RWPE2 (cell line): ENCODE measurements at regions not wholly inside any gene's neighbourhood (a gene's known extent, or its start where the extent isn't known, plus 50 kb on each side); places are given as distances from the start of the nearest gene placed in this dataset.

Experiments used
- ATAC-seq: fragments of 200-7000 bp; cut with Tn5 transposase; 3 replicates; pipeline ENCODE4 v1.9.1; 2021; ENCODE audit warnings: low read depth
- DNase-seq: peaks from one replicate; pipeline ENCODE4 v3.0.0-alpha.2; 2020; ENCODE audit warnings: low spot score
- H3K27ac ChIP-seq: fragments of 450-650 bp; 2 replicates; pipeline ENCODE4 v1.5.1; 2017; ENCODE audit warnings: mild to moderate bottlenecking; ENCODE audit not compliant: poor library complexity, severe bottlenecking
- H3K27me3 ChIP-seq: fragments of 250-450 bp; sonication (Bioruptor Pico); 2 replicates; pipeline ENCODE4 v1.5.1; 2021; ENCODE audit warnings: mild to moderate bottlenecking, moderate library complexity; ENCODE audit not compliant: insufficient read depth, poor library complexity, severe bottlenecking
- H3K36me3 ChIP-seq: fragments of 250-450 bp; sonication (Bioruptor Pico); 2 replicates; pipeline ENCODE4 v1.5.1; 2020; ENCODE audit warnings: low read depth, mild to moderate bottlenecking, moderate library complexity
- H3K4me1 ChIP-seq: fragments of 250-450 bp; sonication (Bioruptor Pico); 2 replicates; pipeline ENCODE4 v1.5.1; 2021; ENCODE audit warnings: mild to moderate bottlenecking, moderate library complexity; ENCODE audit not compliant: insufficient read depth, poor library complexity, severe bottlenecking
- H3K4me3 ChIP-seq: fragments of 250-450 bp; sonication (Bioruptor Pico); 2 replicates; pipeline ENCODE4 v1.5.1; 2021; ENCODE audit warnings: mild to moderate bottlenecking, moderate library complexity; ENCODE audit not compliant: severe bottlenecking
- H3K9me3 ChIP-seq: fragments of 250-450 bp; sonication (Bioruptor Pico); 2 replicates; pipeline ENCODE4 v1.5.1; 2021; ENCODE audit warnings: mild to moderate bottlenecking, moderate library complexity; ENCODE audit not compliant: severe bottlenecking
- TF ChIP-seq, protein P1 (sequence below): fragments of 450-650 bp; IDR thresholded peaks from one replicate; pipeline ENCODE4 v1.5.1; 2017; ENCODE audit warnings: mild to moderate bottlenecking, moderate library complexity; ENCODE audit not compliant: poor library complexity, severe bottlenecking

DNA sequence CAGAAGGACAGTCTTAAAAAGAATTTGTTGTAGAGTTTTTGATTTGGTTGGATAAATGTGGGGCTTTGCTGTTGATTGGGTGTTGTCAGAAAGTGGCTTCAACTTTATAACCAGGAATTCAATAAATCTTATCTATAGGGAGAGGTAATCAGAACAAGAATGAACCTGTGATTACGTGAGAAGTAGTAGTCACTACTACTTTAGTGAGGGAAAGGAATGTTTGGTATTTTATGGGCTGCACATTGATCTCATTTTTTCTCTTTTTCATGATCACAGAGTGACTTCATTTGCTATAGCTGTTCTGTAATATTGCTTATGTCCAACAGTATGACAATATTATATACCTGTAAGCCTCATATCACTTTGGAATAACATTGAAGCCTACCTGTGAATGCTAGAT, 485.2 kb upstream of the BCHE start:
- H3K27ac ChIP-seq, result no peak overlapping the region
- TF ChIP-seq, protein P1, sequence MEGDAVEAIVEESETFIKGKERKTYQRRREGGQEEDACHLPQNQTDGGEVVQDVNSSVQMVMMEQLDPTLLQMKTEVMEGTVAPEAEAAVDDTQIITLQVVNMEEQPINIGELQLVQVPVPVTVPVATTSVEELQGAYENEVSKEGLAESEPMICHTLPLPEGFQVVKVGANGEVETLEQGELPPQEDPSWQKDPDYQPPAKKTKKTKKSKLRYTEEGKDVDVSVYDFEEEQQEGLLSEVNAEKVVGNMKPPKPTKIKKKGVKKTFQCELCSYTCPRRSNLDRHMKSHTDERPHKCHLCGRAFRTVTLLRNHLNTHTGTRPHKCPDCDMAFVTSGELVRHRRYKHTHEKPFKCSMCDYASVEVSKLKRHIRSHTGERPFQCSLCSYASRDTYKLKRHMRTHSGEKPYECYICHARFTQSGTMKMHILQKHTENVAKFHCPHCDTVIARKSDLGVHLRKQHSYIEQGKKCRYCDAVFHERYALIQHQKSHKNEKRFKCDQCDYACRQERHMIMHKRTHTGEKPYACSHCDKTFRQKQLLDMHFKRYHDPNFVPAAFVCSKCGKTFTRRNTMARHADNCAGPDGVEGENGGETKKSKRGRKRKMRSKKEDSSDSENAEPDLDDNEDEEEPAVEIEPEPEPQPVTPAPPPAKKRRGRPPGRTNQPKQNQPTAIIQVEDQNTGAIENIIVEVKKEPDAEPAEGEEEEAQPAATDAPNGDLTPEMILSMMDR, result no peak
- no peaks in the 10 kb centered on the region for H3K9me3 ChIP-seq
- H3K36me3 ChIP-seq, result no peaks in the 10 kb centered on the region
- DNase-seq (no peak), ATAC-seq (peak; percentile 74)
- no peaks in the 10 kb centered on the region for H3K27me3 ChIP-seq
- no peaks in the 10 kb centered on the region for H3K4me1 ChIP-seq
- no peak overlapping the region for H3K4me3 ChIP-seq

DNA sequence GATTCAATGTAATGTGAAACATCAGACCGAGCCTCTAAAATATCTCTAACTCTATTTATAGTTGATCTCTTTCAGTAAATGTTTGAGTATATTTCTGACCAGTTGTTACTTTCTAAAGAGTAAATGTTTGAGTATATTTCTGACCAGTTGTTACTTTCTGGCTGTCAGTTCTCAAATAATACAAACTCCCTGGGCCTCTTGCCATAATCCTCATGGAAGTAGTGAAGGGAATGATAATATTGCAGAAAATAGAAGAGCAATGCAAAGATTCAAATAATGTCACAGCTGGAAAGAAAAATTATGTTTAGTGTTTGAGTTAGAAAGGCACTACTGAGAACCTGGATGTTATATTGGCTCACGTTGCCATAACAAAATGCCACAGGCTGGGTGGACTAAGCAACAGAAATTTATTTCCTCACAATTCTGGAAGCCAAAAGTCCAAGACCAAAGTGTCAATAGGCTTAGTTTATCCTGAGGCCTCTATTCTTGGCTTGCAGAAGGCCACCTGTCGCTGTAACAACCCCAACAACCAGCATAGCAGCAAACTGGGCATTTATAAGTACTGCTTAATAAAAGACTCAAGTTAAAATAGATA, 470.6 kb upstream of the BCHE start:
- ATAC-seq (no peak), DNase-seq (no peak)
- Histone ChIP-seq H3K36me3 (no peaks in the 10 kb centered on the region), H3K9me3 (peaks cover 1% of the 10 kb centered on the region), H3K4me3 (no peak overlapping the region), H3K27ac (no peak overlapping the region), H3K27me3 (no peaks in the 10 kb centered on the region), H3K4me1 (peaks cover 7% of the 10 kb centered on the region)
- TF ChIP-seq, protein P1, result no peak

DNA sequence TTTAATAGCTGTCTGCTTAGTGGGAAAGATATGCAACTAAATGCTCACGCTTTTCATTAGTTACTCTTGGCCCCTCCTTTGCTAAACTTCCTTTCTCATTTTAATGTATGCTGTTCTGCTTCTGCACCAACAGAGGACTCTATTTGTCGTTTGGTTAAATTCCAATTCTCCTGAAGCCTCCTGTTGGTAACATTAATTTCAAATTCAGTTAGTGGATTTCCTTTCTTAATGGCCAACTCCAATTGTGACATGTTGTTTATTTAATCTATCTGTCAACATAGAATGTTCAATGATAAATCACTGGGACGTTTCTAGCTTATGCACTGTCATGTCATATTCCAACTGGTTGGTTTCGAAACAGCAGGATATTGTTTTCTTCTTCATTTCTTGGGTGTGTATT, 467.4 kb upstream of the BCHE start:
- Histone ChIP-seq H3K36me3 (no peaks in the 10 kb centered on the region), H3K9me3 (peaks cover 2% of the 10 kb centered on the region), H3K27ac (no peak overlapping the region), H3K4me3 (no peak overlapping the region), H3K27me3 (no peaks in the 10 kb centered on the region), H3K4me1 (peaks cover 7% of the 10 kb centered on the region)
- DNase-seq (no peak), ATAC-seq (peak; percentile 25; the same call in 1 of the 3 replicates)
- TF ChIP-seq, protein P1, result no peak

DNA sequence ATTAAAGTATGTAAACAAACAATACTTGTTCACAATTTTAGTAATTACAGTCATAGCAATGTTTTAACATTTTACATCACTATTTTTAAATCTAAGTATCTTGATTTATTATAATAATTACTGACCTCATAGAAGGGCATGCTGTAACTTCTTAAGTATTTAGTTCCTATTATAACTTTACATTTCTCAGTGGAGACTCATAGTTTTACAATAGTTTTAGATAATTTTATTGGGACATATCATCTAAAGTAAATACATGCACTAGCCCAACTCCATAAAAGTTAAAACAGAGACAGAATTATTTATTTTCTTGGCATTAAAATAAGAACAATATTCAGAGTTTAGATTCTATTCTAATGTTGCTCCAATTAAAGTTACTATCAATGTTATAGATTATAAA, 466.5 kb upstream of the BCHE start:
- H3K9me3 ChIP-seq, result peaks cover 2% of the 10 kb centered on the region
- no peaks in the 10 kb centered on the region for H3K36me3 ChIP-seq
- no peak for ATAC-seq
- H3K27ac ChIP-seq, result no peak overlapping the region
- TF ChIP-seq, protein P1, result no peak
- no peak for DNase-seq
- H3K27me3 ChIP-seq, result no peaks in the 10 kb centered on the region
- peaks cover 7% of the 10 kb centered on the region for H3K4me1 ChIP-seq
- H3K4me3 ChIP-seq, result no peak overlapping the region

DNA sequence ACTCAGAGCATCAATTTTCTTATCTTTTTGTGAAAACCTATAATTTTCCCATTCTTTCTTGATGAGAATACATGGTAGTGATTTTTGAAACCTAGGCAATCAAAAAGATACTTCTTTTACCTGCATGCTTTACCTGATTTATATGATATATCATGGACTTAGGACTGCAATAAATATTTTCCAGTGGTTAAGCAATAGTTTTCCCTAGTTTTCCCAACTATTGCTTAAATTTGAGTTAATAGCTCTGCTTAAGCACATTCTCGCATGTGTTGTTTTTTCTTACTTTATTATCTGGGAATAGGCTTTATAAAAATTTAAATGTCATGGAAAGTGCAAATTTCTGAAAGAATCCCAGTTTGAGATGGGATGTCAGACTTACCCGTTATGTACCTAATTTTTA, 465.1 kb upstream of the BCHE start:
- H3K27ac ChIP-seq, result no peak overlapping the region
- H3K4me3 ChIP-seq, result no peak overlapping the region
- peaks cover 2% of the 10 kb centered on the region for H3K9me3 ChIP-seq
- DNase-seq (no peak), ATAC-seq (no peak)
- no peaks in the 10 kb centered on the region for H3K27me3 ChIP-seq
- TF ChIP-seq, protein P1, result no peak
- H3K36me3 ChIP-seq, result no peaks in the 10 kb centered on the region
- H3K4me1 ChIP-seq, result peaks cover 7% of the 10 kb centered on the region
